ENCODE measurements at regions not wholly inside any gene's neighbourhood (a gene's known extent, or its start where the extent isn't known, plus 50 kb on each side); places are given as distances from the start of the nearest gene placed in this dataset.

DNA sequence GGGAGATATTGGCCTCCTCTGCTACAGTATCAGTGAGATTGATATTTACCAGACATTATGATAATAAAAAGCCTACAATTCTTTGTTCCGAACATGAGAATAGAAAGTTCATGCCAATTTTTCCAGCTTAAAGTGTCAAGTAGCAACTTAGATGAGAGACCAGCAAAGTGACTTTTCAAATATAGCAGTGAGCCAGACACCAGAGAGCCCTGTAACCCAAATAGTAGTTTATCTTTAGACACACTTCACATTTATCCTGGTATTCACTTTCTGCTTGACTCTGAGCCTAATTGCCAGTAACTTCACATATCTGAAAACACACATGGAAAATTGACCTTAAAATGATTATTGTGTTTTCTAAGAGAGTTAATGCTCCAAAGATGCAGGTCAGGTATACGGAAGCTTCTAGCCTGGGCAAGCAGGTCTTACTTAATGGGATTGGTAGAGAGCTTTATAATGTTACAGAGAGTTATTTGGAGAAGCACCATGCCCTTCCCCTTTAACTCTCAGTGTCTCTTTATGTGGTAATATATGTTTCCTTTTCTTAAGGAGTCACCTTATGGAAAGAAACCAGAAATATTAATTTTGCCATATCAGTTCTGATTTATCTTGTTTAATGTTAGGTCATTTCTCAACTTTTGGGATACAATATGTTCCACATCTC lies 852.3 kb upstream of the CHORDC1 start:
- TF ChIP-seq, protein P1, sequence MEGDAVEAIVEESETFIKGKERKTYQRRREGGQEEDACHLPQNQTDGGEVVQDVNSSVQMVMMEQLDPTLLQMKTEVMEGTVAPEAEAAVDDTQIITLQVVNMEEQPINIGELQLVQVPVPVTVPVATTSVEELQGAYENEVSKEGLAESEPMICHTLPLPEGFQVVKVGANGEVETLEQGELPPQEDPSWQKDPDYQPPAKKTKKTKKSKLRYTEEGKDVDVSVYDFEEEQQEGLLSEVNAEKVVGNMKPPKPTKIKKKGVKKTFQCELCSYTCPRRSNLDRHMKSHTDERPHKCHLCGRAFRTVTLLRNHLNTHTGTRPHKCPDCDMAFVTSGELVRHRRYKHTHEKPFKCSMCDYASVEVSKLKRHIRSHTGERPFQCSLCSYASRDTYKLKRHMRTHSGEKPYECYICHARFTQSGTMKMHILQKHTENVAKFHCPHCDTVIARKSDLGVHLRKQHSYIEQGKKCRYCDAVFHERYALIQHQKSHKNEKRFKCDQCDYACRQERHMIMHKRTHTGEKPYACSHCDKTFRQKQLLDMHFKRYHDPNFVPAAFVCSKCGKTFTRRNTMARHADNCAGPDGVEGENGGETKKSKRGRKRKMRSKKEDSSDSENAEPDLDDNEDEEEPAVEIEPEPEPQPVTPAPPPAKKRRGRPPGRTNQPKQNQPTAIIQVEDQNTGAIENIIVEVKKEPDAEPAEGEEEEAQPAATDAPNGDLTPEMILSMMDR (IDR thresholded peaks at IDR 0.05; ENCODE audit: low read depth, low read length), result no peak
- no peak for TF ChIP-seq EZH2phosphoT487 (IDR thresholded peaks at IDR 0.05; ENCODE audit: low read depth)
